Vagina (tissue), 2 donors: ENCODE measurements at regions not wholly inside any gene's neighbourhood (a gene's known extent, or its start where the extent isn't known, plus 50 kb on each side); places are given as distances from the start of the nearest gene placed in this dataset.

Source experiments
- DNase-seq, 2 donors: peaks; one replicate each; pipeline ENCODE4 v3.0.0-alpha.2; 2017; ENCODE audit errors: extremely low spot score in 2 of 2
- H3K27ac ChIP-seq: fragments of 200-600 bp; sonication (generic); one replicate; pipeline ENCODE4 v1.5.1; 2019
- H3K27me3 ChIP-seq: fragments of 200-600 bp; sonication (generic); one replicate; pipeline ENCODE4 v1.5.1; 2019
- H3K36me3 ChIP-seq, 2 donors: fragments of 200-600 bp; sonication (generic); one replicate each; pipeline ENCODE4 v1.5.1; 2017 to 2019
- H3K4me1 ChIP-seq: fragments of 200-600 bp; sonication (generic); one replicate; pipeline ENCODE4 v1.5.1; 2019
- H3K4me3 ChIP-seq, 2 donors: fragments of 200-600 bp; sonication (generic); 1 replicate in 1 of 2; 2 replicates in 1 of 2; pipeline ENCODE4 v1.5.1; 2016 to 2019
- H3K9me3 ChIP-seq: fragments of 200-600 bp; sonication (generic); one replicate; pipeline ENCODE4 v1.5.1; 2019
- CTCF ChIP-seq, 3 experiments: fragments of 450-650 bp in 2 of 3; fragments of 200-600 bp in 1 of 3; sonication (generic) in 1 of 3; IDR thresholded peaks; one replicate each; pipeline ENCODE4 v1.5.1; 2017 to 2019; ENCODE audit warnings: antibody characterized with exemption in 3 of 3, mild to moderate bottlenecking in 2 of 3, moderate library complexity in 2 of 3
- POLR2A ChIP-seq, 2 donors: fragments of 450-650 bp; IDR thresholded peaks; one replicate each; pipeline ENCODE4 v1.6.1; 2017; ENCODE audit warnings: antibody characterized with exemption in 2 of 2, mild to moderate bottlenecking in 2 of 2, moderate library complexity in 2 of 2
- POLR2AphosphoS5 ChIP-seq, 2 donors: sonication (generic); formaldehyde crosslinking; IDR thresholded peaks; one replicate each; pipeline ENCODE4 v1.9.0; 2017; ENCODE audit warnings: antibody characterized with exemption in 2 of 2, mild to moderate bottlenecking in 2 of 2, low read depth in 1 of 2; ENCODE audit not compliant: insufficient read depth in 1 of 2
- intact Hi-C: fragments of 100-400 bp; cut with DNase I; formaldehyde crosslinking; loops from one replicate; pipeline ENCODE4 v1.15.1; 2023

- intact Hi-C loops, result no loop called here
Observed at GRCh38 chr16:60755907-60756306, 1280.3 kb downstream of the CDH8 start.

GRCh38 chr16:60748366-60748765 is 1287.9 kb downstream of the CDH8 start:
- no peak for TF ChIP-seq POLR2AphosphoS5 (IDR thresholded peaks at IDR 0.05; ENCODE audit: insufficient read depth in 1 of 2, low read depth in 1 of 2)
- no peak for TF ChIP-seq CTCF (IDR thresholded peaks at IDR 0.05)
- no peak for TF ChIP-seq POLR2A (IDR thresholded peaks at IDR 0.05)
- intact Hi-C loops, result no loop called here

More at GRCh38 chr16:60755907-60756306, 1280.3 kb downstream of the CDH8 start:
- TF ChIP-seq POLR2AphosphoS5 (IDR thresholded peaks at IDR 0.05; ENCODE audit: insufficient read depth in 1 of 2, low read depth in 1 of 2) (no peak), CTCF (IDR thresholded peaks at IDR 0.05) (no peak), POLR2A (IDR thresholded peaks at IDR 0.05) (no peak)
- Histone ChIP-seq H3K4me1 (no peaks in the 10 kb centered on the region), H3K4me3 (no peak overlapping the region), H3K27ac (no peak overlapping the region), H3K36me3 (no peaks in the 10 kb centered on the region), H3K27me3 (no peaks in the 10 kb centered on the region), H3K9me3 (no peaks in the 10 kb centered on the region)
- DNase-seq, result no peak

DNA sequence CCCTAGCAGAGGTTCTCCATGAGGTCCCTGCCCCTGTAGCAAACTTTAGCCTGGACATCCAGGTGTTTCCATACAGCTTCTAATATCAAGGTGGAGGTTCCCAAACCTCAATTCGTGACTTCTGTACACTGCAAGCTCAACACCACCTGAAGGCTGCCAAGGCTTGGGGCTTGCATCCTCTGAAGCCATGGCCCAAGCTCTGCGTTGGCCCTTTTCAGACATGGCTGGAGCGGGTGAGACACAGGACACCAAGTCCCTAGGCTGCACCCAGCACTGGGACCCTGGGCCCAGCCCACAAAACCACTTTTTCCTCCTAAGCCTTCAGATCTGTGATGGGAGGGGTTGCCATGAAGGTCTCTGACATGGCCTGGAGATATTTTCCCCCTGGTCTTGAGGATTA is 1292.0 kb downstream of the CDH8 start:
- Histone ChIP-seq H3K36me3 (no peaks in the 10 kb centered on the region), H3K9me3 (no peaks in the 10 kb centered on the region), H3K4me3 (no peak overlapping the region), H3K27me3 (no peaks in the 10 kb centered on the region), H3K4me1 (no peaks in the 10 kb centered on the region), H3K27ac (no peak overlapping the region)
- TF ChIP-seq CTCF (IDR thresholded peaks at IDR 0.05) (no peak), POLR2A (IDR thresholded peaks at IDR 0.05) (no peak), POLR2AphosphoS5 (IDR thresholded peaks at IDR 0.05; ENCODE audit: insufficient read depth in 1 of 2, low read depth in 1 of 2) (no peak)
- intact Hi-C loops, result no loop called here
- no peak for DNase-seq

More at GRCh38 chr16:60748366-60748765, 1287.9 kb downstream of the CDH8 start:
- no peaks in the 10 kb centered on the region for H3K4me1 ChIP-seq
- no peak overlapping the region for H3K4me3 ChIP-seq
- no peak overlapping the region for H3K27ac ChIP-seq
- no peaks in the 10 kb centered on the region for H3K9me3 ChIP-seq
- no peak for DNase-seq
- H3K36me3 ChIP-seq, result no peaks in the 10 kb centered on the region
- no peaks in the 10 kb centered on the region for H3K27me3 ChIP-seq

GRCh38 chr16:60741810-60742209 is 1294.4 kb downstream of the CDH8 start:
- Histone ChIP-seq H3K27me3 (no peaks in the 10 kb centered on the region), H3K4me1 (no peaks in the 10 kb centered on the region), H3K27ac (no peak overlapping the region), H3K9me3 (no peaks in the 10 kb centered on the region), H3K36me3 (no peaks in the 10 kb centered on the region), H3K4me3 (no peak overlapping the region)
- TF ChIP-seq POLR2AphosphoS5 (IDR thresholded peaks at IDR 0.05; ENCODE audit: insufficient read depth in 1 of 2, low read depth in 1 of 2), result no peak
- no peak for TF ChIP-seq CTCF (IDR thresholded peaks at IDR 0.05)
- no peak for TF ChIP-seq POLR2A (IDR thresholded peaks at IDR 0.05)
- no peak for DNase-seq
- intact Hi-C loops, result no loop called here

- intact Hi-C loops, result no loop called here
- Histone ChIP-seq H3K27ac (no peak overlapping the region), H3K4me3 (no peak overlapping the region), H3K27me3 (no peaks in the 10 kb centered on the region), H3K36me3 (no peaks in the 10 kb centered on the region), H3K9me3 (no peaks in the 10 kb centered on the region), H3K4me1 (no peaks in the 10 kb centered on the region)
- TF ChIP-seq CTCF (IDR thresholded peaks at IDR 0.05), result no peak
- DNase-seq, result no peak
Observed at GRCh38 chr16:60739737-60740683, 1296.2 kb downstream of the CDH8 start.
